ENCODE measurements at regions not wholly inside any gene's neighbourhood (a gene's known extent, or its start where the extent isn't known, plus 50 kb on each side); places are given as distances from the start of the nearest gene placed in this dataset.

DNA sequence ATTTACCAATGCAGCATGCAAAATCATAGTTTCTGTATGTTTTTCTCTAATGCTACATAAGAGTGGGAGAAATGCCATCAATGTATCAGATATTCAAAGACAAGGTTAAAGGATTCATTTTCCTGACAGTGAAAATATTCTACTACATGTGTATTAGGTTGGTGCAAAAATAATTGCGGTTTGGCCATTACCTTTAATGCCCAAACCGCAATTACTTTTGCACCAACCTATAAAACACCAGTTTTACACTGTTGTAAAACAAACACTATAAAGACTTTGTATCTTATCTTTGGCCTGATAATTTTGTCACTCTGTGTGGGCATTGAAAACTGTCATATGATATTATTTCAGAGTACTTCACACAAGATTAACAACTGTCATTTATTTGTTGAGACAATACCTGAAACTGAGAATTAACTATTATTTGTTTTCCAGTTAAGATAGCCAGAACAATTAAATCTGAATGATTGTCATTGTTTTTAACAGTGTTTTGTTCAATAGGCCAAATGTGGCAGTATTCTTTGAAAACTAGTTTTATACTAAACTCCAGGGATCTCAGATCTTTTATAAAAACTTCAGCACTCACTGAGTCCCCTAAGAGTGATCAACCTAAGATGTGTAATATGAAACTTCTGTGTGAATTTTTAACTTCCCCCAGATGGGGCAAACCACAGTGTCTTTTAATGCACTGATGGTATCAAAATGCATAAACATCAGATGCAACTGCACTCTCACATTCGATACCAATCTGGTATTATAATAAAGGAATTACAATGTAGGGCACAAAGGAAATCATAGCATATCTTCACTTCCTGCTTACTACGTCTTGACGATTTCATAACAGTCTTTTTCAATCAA is 53.8 kb upstream of the FBN2 start:
- no peak for DNase-seq

- DNase-seq: peak in 1 of 3 experiments; percentile 4
Measured at GRCh38 chr5:128596071-128596470, 58.0 kb upstream of the FBN2 start.

- DNase-seq: no peak
Measured at GRCh38 chr5:128597156-128597555, 59.1 kb upstream of the FBN2 start.

- DNase-seq: no peak
Measured at GRCh38 chr5:128613128-128613527, 75.1 kb upstream of the FBN2 start.

- DNase-seq: no peak
Measured at GRCh38 chr5:128613766-128614165, 75.7 kb upstream of the FBN2 start.

- DNase-seq: no peak
Measured at GRCh38 chr5:128615578-128615977, 77.5 kb upstream of the FBN2 start.

DNA sequence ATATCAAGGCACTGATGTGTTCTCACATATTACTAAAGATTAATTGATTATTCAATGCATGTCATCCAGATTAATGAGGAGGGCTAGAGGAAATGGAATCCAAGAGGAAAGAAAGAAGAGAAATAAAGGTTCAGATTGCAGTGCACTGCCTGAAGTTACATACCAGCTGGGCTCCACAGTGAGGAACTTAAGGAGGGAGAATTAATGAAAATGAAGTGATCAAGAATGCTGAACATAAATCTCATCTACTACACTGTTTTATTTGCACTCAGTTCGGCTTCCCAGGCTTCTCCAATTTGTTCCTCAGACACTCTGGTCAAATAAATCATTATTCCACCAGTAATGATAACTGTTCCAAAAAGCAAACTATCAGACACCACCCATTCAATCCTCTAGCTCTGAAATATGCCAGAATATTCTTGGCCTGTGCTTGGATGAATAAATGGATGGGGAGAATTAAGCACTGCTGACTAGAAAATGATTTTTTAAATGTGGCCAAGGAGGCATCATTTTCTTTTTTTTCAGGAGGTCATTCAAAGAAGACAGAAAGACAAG is 88.6 kb upstream of the FBN2 start:
- no peak for DNase-seq

- DNase-seq: no peak
Measured at GRCh38 chr5:128627939-128628338, 89.9 kb upstream of the FBN2 start.

DNA sequence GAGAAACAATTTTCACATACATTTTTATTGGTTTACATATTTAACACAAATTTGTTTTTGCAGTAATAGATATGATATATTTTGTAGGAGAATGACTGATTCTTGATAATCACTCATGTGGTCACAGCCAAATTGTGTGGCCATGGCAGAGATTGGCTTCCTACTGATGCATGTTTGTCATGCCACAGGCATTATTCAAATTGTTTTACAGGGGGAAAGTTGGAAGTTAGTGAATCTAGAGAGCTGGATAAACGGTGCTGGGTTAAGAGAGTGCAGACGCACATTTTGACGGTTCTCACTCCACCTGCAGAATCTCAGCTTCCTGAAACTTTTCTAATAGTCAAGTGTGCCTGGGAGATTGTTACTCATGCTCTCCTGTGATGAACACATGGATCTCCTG is 91.1 kb upstream of the FBN2 start:
- DNase-seq: no peak

GRCh38 chr5:128630121-128630520 is 92.1 kb upstream of the FBN2 start:
- DNase-seq: no peak

DNA sequence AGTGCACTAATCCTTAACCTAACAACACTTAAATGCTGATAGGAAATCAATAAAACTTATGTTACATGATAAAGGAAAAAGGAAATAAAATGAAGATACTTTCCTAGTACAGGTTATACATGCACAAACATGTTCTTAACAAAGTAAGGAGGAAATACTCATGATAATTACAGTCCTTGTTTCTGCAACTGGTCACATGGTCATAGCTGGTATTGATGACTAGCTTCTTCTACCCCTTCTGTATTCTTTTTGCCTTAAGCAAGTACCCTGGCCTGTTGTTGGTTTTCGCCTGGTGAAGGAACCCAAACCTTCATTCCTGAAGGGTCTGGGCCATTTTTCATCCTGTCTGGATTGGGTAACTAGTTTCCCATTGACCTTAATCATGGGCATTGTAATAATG is 93.7 kb upstream of the FBN2 start:
- no peak for DNase-seq

DNA sequence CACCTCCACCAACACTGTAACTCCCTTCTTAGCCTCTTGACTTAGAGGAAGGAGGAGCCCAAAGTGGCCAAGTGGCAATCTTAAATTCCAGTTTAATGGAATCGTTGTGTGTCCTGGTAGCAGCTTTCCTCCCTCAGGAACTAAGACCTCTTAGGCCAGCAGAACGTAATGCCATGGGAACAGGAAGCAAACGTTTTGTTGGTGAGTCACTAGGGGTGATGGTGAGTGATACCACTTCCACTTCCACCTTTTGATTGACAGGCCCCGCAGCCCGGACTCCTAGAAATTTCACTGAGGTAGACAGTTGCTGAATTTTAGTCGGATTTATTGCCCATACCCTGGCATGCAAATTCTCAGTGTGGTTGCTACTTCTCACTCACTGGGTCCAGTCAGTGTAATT is 94.2 kb upstream of the FBN2 start:
- DNase-seq: no peak

DNA sequence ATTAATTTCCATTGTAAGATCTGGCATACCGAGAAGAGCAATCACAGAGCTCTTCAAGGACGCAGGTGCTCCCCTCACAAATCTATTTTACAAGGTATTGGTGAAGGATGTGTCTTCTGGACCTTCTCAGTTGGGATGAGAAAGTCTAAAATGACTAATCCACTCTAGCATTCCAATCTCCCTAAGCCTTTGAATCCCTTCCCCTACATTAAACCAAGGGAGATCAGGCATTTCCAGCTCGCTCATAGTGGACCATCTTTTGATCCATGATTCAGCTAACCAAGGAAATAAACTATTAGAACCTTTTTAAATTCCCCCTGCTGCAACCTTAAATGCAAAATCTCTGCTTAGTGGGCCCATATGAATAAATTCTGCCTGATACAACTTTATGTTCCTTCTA is 95.9 kb upstream of the FBN2 start:
- no peak for DNase-seq

- DNase-seq: no peak
Measured at GRCh38 chr5:128635379-128635778, 97.3 kb upstream of the FBN2 start.

DNA sequence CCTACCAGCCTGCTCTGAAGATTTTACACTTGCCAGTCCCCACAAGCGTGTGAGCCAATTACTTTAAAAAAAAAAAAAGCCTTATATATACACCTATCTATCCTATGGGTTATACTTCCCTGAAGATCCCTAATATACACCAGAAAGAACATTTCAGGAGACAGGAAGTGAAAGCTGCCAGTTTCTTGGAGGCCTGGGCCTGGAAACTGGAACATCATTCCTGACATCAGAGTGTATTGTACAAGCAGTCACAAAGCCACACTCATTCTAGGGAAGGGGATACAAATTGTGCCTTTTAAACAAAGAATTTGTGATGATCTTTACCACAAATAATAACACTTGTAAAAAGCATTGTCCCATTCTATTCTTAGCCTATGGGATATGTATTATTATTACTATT is 98.3 kb upstream of the FBN2 start:
- no peak for DNase-seq

DNA sequence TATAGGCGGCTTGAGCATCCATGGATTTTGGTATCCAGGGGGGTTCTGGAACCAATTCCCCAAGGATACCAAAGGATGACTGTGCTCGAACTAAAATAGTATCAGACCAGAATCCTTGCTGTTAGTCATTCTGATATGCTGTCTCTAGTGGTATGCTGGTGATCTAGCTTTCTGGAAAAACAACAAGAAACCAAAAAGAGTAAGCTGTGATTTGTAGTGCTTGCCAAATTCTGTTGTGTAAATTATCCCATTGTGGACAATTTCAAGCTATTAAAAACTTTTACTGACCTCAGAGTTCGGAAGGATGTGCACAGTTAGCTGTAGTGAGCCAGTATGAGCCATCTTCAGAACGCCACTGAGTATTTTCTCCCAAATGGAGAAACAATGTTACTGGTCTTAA is 99.0 kb upstream of the FBN2 start:
- no peak for DNase-seq

DNA sequence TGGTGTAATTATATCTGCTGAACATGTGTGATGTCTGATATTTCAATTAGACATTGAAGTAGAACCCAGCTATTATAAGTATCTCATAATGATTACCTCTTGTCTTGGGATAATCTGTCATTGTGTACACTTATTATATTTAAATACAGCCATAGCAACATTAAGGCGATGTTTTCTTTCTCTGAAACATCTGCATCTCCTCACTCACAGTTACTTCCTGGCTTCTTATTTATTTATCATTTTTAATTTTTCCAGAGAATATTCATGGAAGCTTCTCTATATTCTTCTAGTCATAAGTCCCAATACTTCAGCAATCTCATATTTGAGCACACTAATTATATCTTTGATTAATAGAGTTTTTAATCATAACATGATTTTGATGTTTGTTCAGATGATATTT is 103.8 kb upstream of the FBN2 start:
- DNase-seq: peak in 1 of 3 experiments; percentile 4

DNA sequence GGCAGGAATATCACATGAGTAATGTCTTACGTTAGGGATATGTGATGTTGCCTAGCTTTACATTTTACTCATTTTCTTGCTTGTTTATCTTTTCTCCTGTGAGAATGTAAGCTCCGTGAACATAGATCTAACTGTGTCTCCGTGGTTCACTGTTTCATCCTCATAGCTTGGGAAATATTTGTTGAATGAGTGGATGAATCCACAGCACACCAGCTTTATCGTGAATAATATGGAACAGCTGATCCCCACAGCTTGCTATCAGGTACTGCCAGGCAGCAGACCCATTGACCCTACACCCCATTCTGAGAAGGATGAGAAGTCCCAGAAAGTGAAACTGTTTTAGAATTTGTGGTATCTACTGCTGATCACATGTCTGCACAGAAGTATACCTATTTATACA is 106.8 kb upstream of the FBN2 start:
- no peak for DNase-seq

- DNase-seq: no peak
Measured at GRCh38 chr5:128645581-128645980, 107.5 kb upstream of the FBN2 start.

DNA sequence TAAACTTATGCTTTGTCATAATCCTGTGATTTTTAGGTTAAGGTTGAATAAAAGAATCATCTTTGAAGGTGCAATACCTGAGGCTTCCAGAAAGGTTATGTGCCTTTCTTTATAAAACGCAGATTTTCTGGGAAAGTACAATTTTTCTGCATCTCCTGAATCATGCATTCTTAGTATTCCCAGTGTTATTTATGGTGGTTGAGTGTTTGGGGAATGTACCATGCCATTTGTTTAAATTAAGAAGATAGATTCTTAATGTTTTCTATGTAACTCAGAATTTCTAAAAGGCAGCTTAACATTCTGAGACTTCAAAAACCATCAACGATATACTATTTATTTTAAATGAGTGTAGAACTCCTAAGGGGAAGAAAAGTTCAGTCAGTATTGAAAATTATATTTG is 108.1 kb upstream of the FBN2 start:
- DNase-seq: no peak

- no peak for DNase-seq
Measured at GRCh38 chr5:128649192-128649591, 111.1 kb upstream of the FBN2 start.

DNA sequence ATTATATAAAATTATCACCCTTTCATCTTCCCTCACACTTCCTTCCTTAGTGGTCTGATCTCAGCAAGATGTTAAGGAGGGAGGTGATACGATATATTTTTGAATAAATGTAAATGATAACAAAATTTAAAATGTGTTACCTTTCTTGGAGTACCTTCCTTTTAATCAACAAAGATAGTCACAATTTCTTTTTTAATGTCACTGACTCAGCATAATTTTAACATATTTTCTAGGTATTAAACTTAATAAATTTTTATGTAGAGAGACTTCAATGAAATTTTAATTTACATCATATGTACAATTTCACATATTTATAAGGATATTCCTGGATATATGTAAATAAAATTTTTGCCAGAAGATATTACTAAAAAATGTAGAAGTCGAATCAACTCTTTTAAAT is 125.0 kb upstream of the FBN2 start:
- no peak for DNase-seq

GRCh38 chr5:128665747-128666355 is 127.8 kb upstream of the FBN2 start:
- no peak for DNase-seq

GRCh38 chr5:128667152-128667551 is 129.1 kb upstream of the FBN2 start:
- DNase-seq: peak in 1 of 3 experiments; percentile 7
